ENCODE measurements at regions not wholly inside any gene's neighbourhood (a gene's known extent, or its start where the extent isn't known, plus 50 kb on each side); places are given as distances from the start of the nearest gene placed in this dataset.

GRCh38 chr4:60745800-60746571, 454.1 kb upstream of the ADGRL3 start:
- TF ChIP-seq CTCF (IDR thresholded peaks at IDR 0.05) (no peak), POLR2A (IDR thresholded peaks at IDR 0.05) (no peak)

Data from right lobe of liver (tissue), 4 donors.